ENCODE measurements at regions not wholly inside any gene's neighbourhood (a gene's known extent, or its start where the extent isn't known, plus 50 kb on each side); places are given as distances from the start of the nearest gene placed in this dataset.
A peak's percentile ranks its signal among the peaks of the same experiment; 100 is the strongest.

GRCh38 chr1:48164571-48164970 is 57.9 kb upstream of the SLC5A9 start:
- no peak for DNase-seq (ENCODE audit: low read depth)

- no peak for DNase-seq (ENCODE audit: low read depth)
These were observed 61.9 kb upstream of the SLC5A9 start for GRCh38 chr1:48160486-48161132.

GRCh38 chr1:48139275-48139674 is 83.2 kb upstream of the SLC5A9 start:
- no peak for DNase-seq (ENCODE audit: low read depth)

- DNase-seq (ENCODE audit: low read depth): no peak
These were observed 94.5 kb upstream of the SLC5A9 start for GRCh38 chr1:48127735-48128685.

GRCh38 chr1:48123647-48124046 is 98.9 kb upstream of the SLC5A9 start:
- no peak for DNase-seq (ENCODE audit: low read depth)

GRCh38 chr1:48121955-48122354 is 100.6 kb upstream of the SLC5A9 start:
- DNase-seq (ENCODE audit: low read depth): no peak

- no peak for DNase-seq (ENCODE audit: low read depth)
These were observed 101.9 kb upstream of the SLC5A9 start for GRCh38 chr1:48120621-48121020.

GRCh38 chr1:48115835-48116234 is 106.7 kb upstream of the SLC5A9 start:
- DNase-seq (ENCODE audit: low read depth): no peak

GRCh38 chr1:48114596-48115382 is 107.7 kb upstream of the SLC5A9 start:
- no peak for DNase-seq (ENCODE audit: low read depth)

GRCh38 chr1:48109390-48110013 is 112.3 kb upstream of the TRABD2B start:
- DNase-seq (ENCODE audit: low read depth): no peak

- no peak for DNase-seq (ENCODE audit: low read depth)
These were observed 110.3 kb upstream of the TRABD2B start for GRCh38 chr1:48107516-48107915.

GRCh38 chr1:48106049-48106448 is 108.9 kb upstream of the TRABD2B start:
- DNase-seq (ENCODE audit: low read depth): no peak

- DNase-seq (ENCODE audit: low read depth): no peak
These were observed 108.0 kb upstream of the TRABD2B start for GRCh38 chr1:48105165-48105564.

GRCh38 chr1:48103495-48103894 is 106.3 kb upstream of the TRABD2B start:
- DNase-seq (ENCODE audit: low read depth): no peak

- no peak for DNase-seq (ENCODE audit: low read depth)
These were observed 105.6 kb upstream of the TRABD2B start for GRCh38 chr1:48102766-48103165.

GRCh38 chr1:48099072-48099773 is 102.0 kb upstream of the TRABD2B start:
- no peak for DNase-seq (ENCODE audit: low read depth)

GRCh38 chr1:48093696-48094528 is 96.7 kb upstream of the TRABD2B start:
- peak; percentile 58 for DNase-seq (ENCODE audit: low read depth)

GRCh38 chr1:48093147-48093546 is 96.0 kb upstream of the TRABD2B start:
- DNase-seq (ENCODE audit: low read depth): no peak

GRCh38 chr1:48092401-48092800 is 95.2 kb upstream of the TRABD2B start:
- no peak for DNase-seq (ENCODE audit: low read depth)

GRCh38 chr1:48089356-48089891 is 92.2 kb upstream of the TRABD2B start:
- DNase-seq (ENCODE audit: low read depth): no peak

All from activated T-cell treated with anti-CD3 and anti-CD28 coated beads for 1 hour (primary cell).